GM12873 (cell line): ENCODE measurements at regions not wholly inside any gene's neighbourhood (a gene's known extent, or its start where the extent isn't known, plus 50 kb on each side); places are given as distances from the start of the nearest gene placed in this dataset.

Experiments used
- TF ChIP-seq, protein P1 (sequence below): IDR thresholded peaks from 2 replicates; pipeline ENCODE4 v1.5.1; 2012; ENCODE audit warnings: low read depth, mild to moderate bottlenecking, moderate library complexity, low read length, control low read depth; ENCODE audit not compliant: insufficient read depth; ENCODE audit errors: missing control alignments

DNA sequence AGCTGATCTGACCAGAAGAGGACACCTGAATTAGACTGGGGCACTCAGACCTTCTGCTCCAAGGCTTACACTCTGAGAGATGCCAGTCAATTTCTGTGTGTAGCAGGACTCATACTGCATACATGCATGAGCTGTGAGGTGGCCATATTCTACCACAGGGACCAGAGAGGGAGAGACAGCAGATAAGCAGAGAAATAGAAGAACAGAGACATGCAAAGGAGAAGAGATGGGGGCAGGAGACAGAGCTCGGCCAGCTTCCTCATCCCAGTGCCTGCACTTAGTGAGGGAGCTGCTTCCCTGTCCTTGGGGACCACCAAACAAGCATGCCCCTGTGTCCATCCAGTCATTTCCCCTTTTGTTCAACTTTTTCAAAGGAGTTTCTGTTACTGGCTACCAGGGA is 73.9 kb upstream of the ALK start:
- TF ChIP-seq, protein P1, sequence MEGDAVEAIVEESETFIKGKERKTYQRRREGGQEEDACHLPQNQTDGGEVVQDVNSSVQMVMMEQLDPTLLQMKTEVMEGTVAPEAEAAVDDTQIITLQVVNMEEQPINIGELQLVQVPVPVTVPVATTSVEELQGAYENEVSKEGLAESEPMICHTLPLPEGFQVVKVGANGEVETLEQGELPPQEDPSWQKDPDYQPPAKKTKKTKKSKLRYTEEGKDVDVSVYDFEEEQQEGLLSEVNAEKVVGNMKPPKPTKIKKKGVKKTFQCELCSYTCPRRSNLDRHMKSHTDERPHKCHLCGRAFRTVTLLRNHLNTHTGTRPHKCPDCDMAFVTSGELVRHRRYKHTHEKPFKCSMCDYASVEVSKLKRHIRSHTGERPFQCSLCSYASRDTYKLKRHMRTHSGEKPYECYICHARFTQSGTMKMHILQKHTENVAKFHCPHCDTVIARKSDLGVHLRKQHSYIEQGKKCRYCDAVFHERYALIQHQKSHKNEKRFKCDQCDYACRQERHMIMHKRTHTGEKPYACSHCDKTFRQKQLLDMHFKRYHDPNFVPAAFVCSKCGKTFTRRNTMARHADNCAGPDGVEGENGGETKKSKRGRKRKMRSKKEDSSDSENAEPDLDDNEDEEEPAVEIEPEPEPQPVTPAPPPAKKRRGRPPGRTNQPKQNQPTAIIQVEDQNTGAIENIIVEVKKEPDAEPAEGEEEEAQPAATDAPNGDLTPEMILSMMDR: no peak

DNA sequence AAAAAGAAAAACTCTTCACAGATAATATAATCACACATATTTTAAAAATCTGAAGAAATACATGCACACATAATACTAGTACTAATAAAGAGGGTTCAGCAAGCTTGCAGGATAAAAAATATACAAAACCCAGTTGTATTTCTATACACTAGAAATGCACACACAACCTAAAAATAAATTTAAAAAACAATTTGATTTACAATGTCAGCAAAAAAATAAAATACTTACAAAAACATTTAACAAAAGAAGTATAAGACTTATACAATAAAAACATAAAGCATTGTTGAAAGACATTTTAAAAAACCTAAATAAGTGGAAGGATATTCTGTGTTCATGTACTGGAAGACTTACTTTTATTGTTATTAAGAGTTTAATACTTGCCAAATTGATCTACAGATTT is 81.7 kb upstream of the ALK start:
- TF ChIP-seq, protein P1: no peak

DNA sequence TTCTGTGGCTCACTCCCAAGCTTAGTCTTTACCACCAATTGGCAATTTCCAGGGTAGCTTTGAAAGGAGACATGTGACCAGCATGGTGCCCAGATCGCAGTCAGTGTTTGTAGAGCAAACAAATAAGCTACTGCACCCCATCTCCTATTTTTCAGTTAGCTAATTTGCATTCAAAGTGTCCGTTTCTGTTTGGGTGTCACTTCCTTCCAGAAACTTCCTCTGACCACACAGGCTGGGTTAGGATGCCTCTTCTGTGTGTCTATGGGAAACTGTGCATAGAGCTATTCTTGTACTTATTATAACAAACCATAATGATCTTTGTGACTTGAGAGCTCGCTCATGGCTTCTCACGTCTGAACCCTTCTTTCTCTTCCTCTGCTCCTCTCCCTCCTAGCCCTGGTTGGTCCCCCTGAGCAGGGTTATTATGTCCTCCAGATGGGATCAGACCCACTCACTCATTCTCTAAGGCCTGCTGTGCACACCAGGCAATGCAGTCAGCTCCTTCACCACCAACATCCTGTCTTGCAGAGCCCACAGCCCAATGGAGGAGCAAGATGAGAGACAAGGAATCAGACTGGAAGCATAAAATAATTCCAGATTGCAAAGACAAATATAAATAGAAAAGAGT is 101.2 kb upstream of the ALK start:
- TF ChIP-seq, protein P1: no peak

DNA sequence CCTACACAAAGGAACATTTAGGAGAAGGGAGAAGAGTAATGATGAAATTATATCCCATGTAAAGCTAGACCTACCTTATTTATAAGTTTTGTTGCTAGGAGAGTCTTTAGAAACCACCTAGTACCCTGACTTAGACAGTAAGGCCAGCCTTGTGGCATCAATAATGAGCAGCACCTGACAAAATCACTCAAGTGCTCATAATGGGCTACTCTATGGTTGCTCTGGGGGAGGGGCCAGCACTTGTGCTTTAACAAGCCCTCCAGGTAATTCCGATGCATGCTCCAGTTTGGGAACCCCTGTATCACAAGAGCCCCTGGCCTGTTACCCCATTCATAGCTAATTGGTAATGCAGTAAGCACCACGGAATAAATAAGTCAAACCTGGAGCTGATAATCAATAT is 102.9 kb upstream of the ALK start:
- TF ChIP-seq, protein P1: no peak

DNA sequence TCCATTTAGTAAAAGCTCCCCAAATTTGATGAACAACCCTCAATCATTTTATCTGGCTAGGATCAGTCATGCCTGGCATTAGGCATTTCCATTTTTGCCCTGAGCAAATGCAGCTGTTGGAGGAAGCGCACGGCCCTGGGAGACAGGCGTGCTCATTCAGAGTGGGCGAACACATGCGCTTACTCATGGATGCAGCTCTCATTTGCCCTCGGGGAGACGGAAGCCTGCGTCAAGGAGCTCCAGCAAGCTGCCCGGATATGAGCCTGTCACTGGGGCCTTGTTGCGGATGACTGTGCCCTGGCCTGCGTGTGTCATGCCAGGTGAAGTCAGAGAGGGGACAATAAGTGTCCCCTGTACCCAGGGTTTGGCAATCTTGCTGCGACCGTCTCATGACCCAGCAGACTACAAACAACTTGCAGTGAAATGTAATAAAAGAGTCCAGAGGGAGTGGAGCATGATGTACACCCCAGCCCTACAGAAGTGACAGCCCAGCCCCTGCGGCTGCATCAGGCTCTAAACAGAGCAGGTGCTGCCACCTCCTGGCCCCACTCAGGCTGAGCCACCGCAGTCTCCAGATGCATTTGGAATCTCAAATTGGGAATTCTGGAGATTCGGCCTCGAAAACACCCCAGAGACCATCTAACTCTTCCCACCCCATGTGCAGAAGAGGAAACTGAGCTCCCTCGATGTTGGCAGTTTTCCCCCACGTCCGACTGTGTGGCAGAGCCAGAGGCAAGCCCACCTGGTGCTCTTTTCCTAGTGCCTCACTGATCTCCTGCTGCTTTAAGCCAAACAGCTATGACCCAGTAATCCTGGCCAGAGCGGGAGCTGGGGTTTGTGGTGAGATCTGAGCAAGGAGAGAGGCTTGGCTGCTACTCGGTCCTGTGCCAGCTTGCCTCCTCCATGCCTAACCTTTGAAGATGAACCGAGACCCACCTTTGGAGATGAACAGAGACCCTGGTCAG is 105.0 kb upstream of the ALK start:
- TF ChIP-seq, protein P1: peak; percentile 68

DNA sequence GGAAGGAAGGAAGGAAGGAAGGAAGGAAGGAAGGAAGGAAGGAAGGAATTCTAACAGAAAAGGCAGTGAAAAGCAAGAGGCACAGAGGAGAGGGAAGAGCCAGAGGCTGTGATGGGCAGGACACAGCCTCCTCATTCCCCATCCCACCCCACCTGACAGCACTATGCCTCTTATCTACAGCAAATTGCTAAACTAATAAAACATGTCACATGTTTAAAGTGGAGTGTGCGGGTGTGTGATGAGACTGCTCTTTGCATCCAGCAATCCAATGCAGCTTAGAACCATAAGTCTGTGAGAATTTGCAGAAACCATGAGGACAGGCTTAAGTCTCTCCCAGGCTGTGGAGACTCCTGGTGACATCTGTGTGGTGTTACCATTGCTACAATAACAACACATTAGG is 108.4 kb upstream of the ALK start:
- TF ChIP-seq, protein P1: no peak

DNA sequence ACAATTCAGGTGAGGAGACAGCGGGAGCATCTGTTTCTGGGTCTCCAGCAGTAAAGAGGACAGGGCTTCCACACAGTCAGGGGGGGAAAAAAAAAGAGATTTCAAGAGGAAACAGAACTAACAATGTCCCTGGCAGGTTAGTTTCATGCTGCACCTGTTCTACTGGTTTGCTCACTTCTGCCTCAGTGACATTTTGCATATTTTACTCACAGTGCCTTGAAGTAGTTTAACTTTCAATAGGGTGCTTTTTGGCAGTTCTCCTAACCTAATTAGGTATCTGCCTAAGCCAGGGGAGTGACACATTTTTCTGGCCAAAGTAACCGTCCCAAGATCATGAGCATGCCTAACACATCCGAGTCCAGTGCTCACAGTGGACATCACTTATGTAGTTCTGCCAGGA is 109.0 kb upstream of the ALK start:
- TF ChIP-seq, protein P1: no peak
